ENCODE measurements at regions not wholly inside any gene's neighbourhood (a gene's known extent, or its start where the extent isn't known, plus 50 kb on each side); places are given as distances from the start of the nearest gene placed in this dataset.

- H3K4me3 ChIP-seq (ENCODE audit: low read depth, low read length): no peak overlapping the region
- TF ChIP-seq CTCF (IDR thresholded peaks at IDR 0.05; ENCODE audit: control insufficient read depth, extremely low read depth, insufficient read depth): no peak
- DNase-seq (ENCODE audit: low read depth): no peak
These were observed 357.4 kb downstream of the TDRD3 start for GRCh38 chr13:60754211-60755090.

GRCh38 chr13:60753641-60754040 lies 356.6 kb downstream of the TDRD3 start:
- no peak overlapping the region for H3K4me3 ChIP-seq (ENCODE audit: low read depth, low read length)
- no peak for TF ChIP-seq CTCF (IDR thresholded peaks at IDR 0.05; ENCODE audit: control insufficient read depth, extremely low read depth, insufficient read depth)
- no peak for DNase-seq (ENCODE audit: low read depth)

- TF ChIP-seq CTCF (IDR thresholded peaks at IDR 0.05; ENCODE audit: control insufficient read depth, extremely low read depth, insufficient read depth): no peak
- DNase-seq (ENCODE audit: low read depth): no peak
- H3K4me3 ChIP-seq (ENCODE audit: low read depth, low read length): no peak overlapping the region
These were observed 348.3 kb downstream of the TDRD3 start for GRCh38 chr13:60745343-60745742.

GRCh38 chr13:60733933-60734332 lies 336.9 kb downstream of the TDRD3 start:
- H3K4me3 ChIP-seq (ENCODE audit: low read depth, low read length): no peak overlapping the region
- no peak for DNase-seq (ENCODE audit: low read depth)
- no peak for TF ChIP-seq CTCF (IDR thresholded peaks at IDR 0.05; ENCODE audit: control insufficient read depth, extremely low read depth, insufficient read depth)

- no peak overlapping the region for H3K4me3 ChIP-seq (ENCODE audit: low read depth, low read length)
- DNase-seq (ENCODE audit: low read depth): no peak
- no peak for TF ChIP-seq CTCF (IDR thresholded peaks at IDR 0.05; ENCODE audit: control insufficient read depth, extremely low read depth, insufficient read depth)
These were observed 330.1 kb downstream of the TDRD3 start for GRCh38 chr13:60727140-60727539.

- DNase-seq (ENCODE audit: low read depth): no peak
- TF ChIP-seq CTCF (IDR thresholded peaks at IDR 0.05; ENCODE audit: control insufficient read depth, extremely low read depth, insufficient read depth): no peak
- no peak overlapping the region for H3K4me3 ChIP-seq (ENCODE audit: low read depth, low read length)
These were observed 324.0 kb downstream of the TDRD3 start for GRCh38 chr13:60721063-60721462.

GRCh38 chr13:60720590-60720989 lies 323.6 kb downstream of the TDRD3 start:
- no peak for TF ChIP-seq CTCF (IDR thresholded peaks at IDR 0.05; ENCODE audit: control insufficient read depth, extremely low read depth, insufficient read depth)
- H3K4me3 ChIP-seq (ENCODE audit: low read depth, low read length): no peak overlapping the region
- no peak for DNase-seq (ENCODE audit: low read depth)

Measured in LNCaP clone FGC (cell line).